ENCODE measurements at regions not wholly inside any gene's neighbourhood (a gene's known extent, or its start where the extent isn't known, plus 50 kb on each side); places are given as distances from the start of the nearest gene placed in this dataset.

- TF ChIP-seq CTCF (conservative IDR thresholded peaks at IDR 0.05; ENCODE audit: low read depth, low read length), result no peak
- no peak for TF ChIP-seq EZH2phosphoT487 (IDR thresholded peaks at IDR 0.05; ENCODE audit: borderline replicate concordance, low read length)
Measured at GRCh38 chr17:77337150-77337549, 196.4 kb downstream of the SEC14L1 start.

All from PC-3 (cell line).